NCI-H2171 treated with DMSO at 0.1 percent for 48 hours (cell line): ENCODE measurements at regions not wholly inside any gene's neighbourhood (a gene's known extent, or its start where the extent isn't known, plus 50 kb on each side); places are given as distances from the start of the nearest gene placed in this dataset.
"Not testable (repeated sequence)": the region's sequence is repeated elsewhere in the genome, so short reads cannot be mapped to it uniquely, and the experiment has no call there.

Experiments used
- DNase-seq: peaks from one replicate; lab custom pipeline; 2025; lab: John Stamatoyannopoulos, UW

GRCh38 chr6:141580131-141580530 is 552.6 kb upstream of the GJE1 start:
- DNase-seq = no peak

- no peak for DNase-seq
Observed at GRCh38 chr6:141576751-141577150, 556.0 kb upstream of the GJE1 start.

- peak; percentile 89 for DNase-seq
Observed at GRCh38 chr6:141562851-141563763, 569.6 kb upstream of the GJE1 start.

GRCh38 chr6:141562186-141562811 is 570.4 kb upstream of the GJE1 start:
- DNase-seq = peak; percentile 76

GRCh38 chr6:141561154-141561553 is 571.6 kb upstream of the GJE1 start:
- peak; percentile 61 for DNase-seq

GRCh38 chr6:141552463-141552862 is 580.3 kb upstream of the GJE1 start:
- DNase-seq = peak; percentile 96

- DNase-seq = no peak
Observed at GRCh38 chr6:141552031-141552430, 580.7 kb upstream of the GJE1 start.

GRCh38 chr6:141551318-141551717 is 581.4 kb upstream of the GJE1 start:
- peak; percentile 19 for DNase-seq

- no peak for DNase-seq
Observed at GRCh38 chr6:141550471-141550870, 582.3 kb upstream of the GJE1 start.

- DNase-seq = no peak
Observed at GRCh38 chr6:141548966-141549365, 583.8 kb upstream of the GJE1 start.

GRCh38 chr6:141541581-141542324 is 591.0 kb upstream of the GJE1 start:
- no peak for DNase-seq

- DNase-seq = no peak
Observed at GRCh38 chr6:141540207-141540606, 592.5 kb upstream of the GJE1 start.

GRCh38 chr6:141539617-141540016 is 593.1 kb upstream of the GJE1 start:
- no peak for DNase-seq

GRCh38 chr6:141532211-141532610 is 600.5 kb upstream of the GJE1 start:
- peak; percentile 71 for DNase-seq

- DNase-seq = no peak
Observed at GRCh38 chr6:141531040-141531439, 601.7 kb upstream of the GJE1 start.

- no peak for DNase-seq
Observed at GRCh38 chr6:141528596-141528995, 604.1 kb upstream of the GJE1 start.

- no peak for DNase-seq
Observed at GRCh38 chr6:141526985-141527384, 605.7 kb upstream of the GJE1 start.

- no peak for DNase-seq
Observed at GRCh38 chr6:141521440-141521839, 611.3 kb upstream of the GJE1 start.

- no peak for DNase-seq
Observed at GRCh38 chr6:141513830-141514229, 618.9 kb upstream of the GJE1 start.

GRCh38 chr6:141510803-141511202 is 621.9 kb upstream of the GJE1 start:
- no peak for DNase-seq

- DNase-seq = not testable (repeated sequence)
Observed at GRCh38 chr6:141506062-141506461, 626.7 kb upstream of the GJE1 start.

GRCh38 chr6:141504318-141504717 is 628.4 kb upstream of the GJE1 start:
- DNase-seq = not testable (repeated sequence)

GRCh38 chr6:141501616-141502015 is 631.1 kb upstream of the GJE1 start:
- DNase-seq = no peak
